ENCODE measurements at regions not wholly inside any gene's neighbourhood (a gene's known extent, or its start where the extent isn't known, plus 50 kb on each side); places are given as distances from the start of the nearest gene placed in this dataset.

DNA sequence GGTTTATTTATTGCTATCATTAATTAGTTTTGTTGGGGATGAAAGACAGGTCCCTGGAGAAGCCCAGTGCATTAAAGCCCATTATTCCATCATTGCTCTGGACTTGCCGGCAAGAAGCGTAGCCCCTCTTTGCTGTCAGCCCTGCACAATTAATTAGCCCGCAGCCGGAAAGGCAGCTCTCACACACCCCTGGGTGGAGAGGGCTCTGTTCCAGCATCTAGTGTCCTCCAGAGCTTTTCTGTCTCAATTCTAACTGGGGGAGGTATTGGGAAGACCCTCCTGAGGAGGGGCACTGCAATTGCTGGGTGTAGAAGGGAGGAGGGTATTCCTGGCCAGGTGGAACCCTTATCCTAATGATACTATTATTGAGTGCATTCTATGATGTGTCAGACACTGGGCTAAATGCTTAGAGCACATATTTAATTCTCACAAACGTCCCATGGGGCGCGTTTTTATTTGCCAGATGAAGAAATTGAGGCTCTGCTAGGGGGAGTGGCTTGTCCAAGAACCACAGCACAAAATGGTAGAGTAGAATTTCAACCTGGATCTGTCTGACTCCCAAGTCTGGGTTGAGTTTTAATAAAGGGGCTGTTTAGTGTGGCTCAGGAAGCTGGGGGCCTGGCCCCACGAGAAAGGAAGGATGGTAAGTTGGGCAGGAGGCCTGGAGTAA lies 148.1 kb upstream of the PCBD1 start (continued):
- TF ChIP-seq, protein P1, sequence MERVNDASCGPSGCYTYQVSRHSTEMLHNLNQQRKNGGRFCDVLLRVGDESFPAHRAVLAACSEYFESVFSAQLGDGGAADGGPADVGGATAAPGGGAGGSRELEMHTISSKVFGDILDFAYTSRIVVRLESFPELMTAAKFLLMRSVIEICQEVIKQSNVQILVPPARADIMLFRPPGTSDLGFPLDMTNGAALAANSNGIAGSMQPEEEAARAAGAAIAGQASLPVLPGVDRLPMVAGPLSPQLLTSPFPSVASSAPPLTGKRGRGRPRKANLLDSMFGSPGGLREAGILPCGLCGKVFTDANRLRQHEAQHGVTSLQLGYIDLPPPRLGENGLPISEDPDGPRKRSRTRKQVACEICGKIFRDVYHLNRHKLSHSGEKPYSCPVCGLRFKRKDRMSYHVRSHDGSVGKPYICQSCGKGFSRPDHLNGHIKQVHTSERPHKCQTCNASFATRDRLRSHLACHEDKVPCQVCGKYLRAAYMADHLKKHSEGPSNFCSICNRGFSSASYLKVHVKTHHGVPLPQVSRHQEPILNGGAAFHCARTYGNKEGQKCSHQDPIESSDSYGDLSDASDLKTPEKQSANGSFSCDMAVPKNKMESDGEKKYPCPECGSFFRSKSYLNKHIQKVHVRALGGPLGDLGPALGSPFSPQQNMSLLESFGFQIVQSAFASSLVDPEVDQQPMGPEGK (CRISPR knock-in tag; IDR thresholded peaks at IDR 0.05; ENCODE audit: borderline replicate concordance), result no peak
- TF ChIP-seq, protein P2, sequence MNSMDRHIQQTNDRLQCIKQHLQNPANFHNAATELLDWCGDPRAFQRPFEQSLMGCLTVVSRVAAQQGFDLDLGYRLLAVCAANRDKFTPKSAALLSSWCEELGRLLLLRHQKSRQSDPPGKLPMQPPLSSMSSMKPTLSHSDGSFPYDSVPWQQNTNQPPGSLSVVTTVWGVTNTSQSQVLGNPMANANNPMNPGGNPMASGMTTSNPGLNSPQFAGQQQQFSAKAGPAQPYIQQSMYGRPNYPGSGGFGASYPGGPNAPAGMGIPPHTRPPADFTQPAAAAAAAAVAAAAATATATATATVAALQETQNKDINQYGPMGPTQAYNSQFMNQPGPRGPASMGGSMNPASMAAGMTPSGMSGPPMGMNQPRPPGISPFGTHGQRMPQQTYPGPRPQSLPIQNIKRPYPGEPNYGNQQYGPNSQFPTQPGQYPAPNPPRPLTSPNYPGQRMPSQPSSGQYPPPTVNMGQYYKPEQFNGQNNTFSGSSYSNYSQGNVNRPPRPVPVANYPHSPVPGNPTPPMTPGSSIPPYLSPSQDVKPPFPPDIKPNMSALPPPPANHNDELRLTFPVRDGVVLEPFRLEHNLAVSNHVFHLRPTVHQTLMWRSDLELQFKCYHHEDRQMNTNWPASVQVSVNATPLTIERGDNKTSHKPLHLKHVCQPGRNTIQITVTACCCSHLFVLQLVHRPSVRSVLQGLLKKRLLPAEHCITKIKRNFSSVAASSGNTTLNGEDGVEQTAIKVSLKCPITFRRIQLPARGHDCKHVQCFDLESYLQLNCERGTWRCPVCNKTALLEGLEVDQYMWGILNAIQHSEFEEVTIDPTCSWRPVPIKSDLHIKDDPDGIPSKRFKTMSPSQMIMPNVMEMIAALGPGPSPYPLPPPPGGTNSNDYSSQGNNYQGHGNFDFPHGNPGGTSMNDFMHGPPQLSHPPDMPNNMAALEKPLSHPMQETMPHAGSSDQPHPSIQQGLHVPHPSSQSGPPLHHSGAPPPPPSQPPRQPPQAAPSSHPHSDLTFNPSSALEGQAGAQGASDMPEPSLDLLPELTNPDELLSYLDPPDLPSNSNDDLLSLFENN (IDR thresholded peaks at IDR 0.05; ENCODE audit: low read depth in 2 of 2, low read length in 2 of 2), result no peak
- TF ChIP-seq HDAC1 (IDR thresholded peaks at IDR 0.05), result no peak

Measured in K562 (cell line).